ENCODE measurements at regions not wholly inside any gene's neighbourhood (a gene's known extent, or its start where the extent isn't known, plus 50 kb on each side); places are given as distances from the start of the nearest gene placed in this dataset.

- H3K27ac ChIP-seq = no peak overlapping the region
Observed at GRCh38 chr5:170181902-170182301, 50.9 kb upstream of the C5orf58 start.

GRCh38 chr5:170182491-170182890 lies 50.3 kb upstream of the C5orf58 start:
- H3K27ac ChIP-seq = no peak overlapping the region
- no peak for TF ChIP-seq CTCF (conservative IDR thresholded peaks at IDR 0.05)

More at GRCh38 chr5:170181902-170182301, 50.9 kb upstream of the C5orf58 start:
- TF ChIP-seq CTCF (conservative IDR thresholded peaks at IDR 0.05) = no peak
